Heart right ventricle (tissue), 16 donors: ENCODE measurements at regions not wholly inside any gene's neighbourhood (a gene's known extent, or its start where the extent isn't known, plus 50 kb on each side); places are given as distances from the start of the nearest gene placed in this dataset.

Experiments used
- ATAC-seq, 8 donors: fragments of 200-7000 bp; cut with Tn5 transposase; one replicate each; pipeline ENCODE4 v1.9.1; 2020; ENCODE audit warnings: mild to moderate bottlenecking in 8 of 8, moderate library complexity in 8 of 8, moderate number of reproducible peaks in 1 of 8
- DNase-seq, 2 donors: peaks; one replicate each; pipeline ENCODE4 v3.0.0-alpha.2; 2020
- H3K27ac ChIP-seq, 10 donors: fragments of 200-600 bp; sonication (generic) in 2 of 10; one replicate each; pipeline versions ENCODE4 v1.5.0 to v1.8.0; 2020 to 2022; ENCODE audit warnings: mild to moderate bottlenecking in 3 of 10
- H3K27me3 ChIP-seq, 7 donors: fragments of 200-600 bp; one replicate each; pipeline ENCODE4 v1.8.0; 2021 to 2022; ENCODE audit warnings: mild to moderate bottlenecking in 2 of 7
- H3K36me3 ChIP-seq, 9 donors: fragments of 200-600 bp; sonication (generic) in 1 of 9; one replicate each; pipeline versions ENCODE4 v1.5.0 to v1.8.0; 2020 to 2022; ENCODE audit warnings: mild to moderate bottlenecking in 2 of 9
- H3K4me1 ChIP-seq, 9 donors: fragments of 200-600 bp; sonication (generic) in 1 of 9; one replicate each; pipeline versions ENCODE4 v1.5.0 to v1.8.0; 2020 to 2022; ENCODE audit warnings: mild to moderate bottlenecking in 4 of 9
- H3K4me3 ChIP-seq, 10 donors: fragments of 200-600 bp; sonication (generic) in 2 of 10; one replicate each; pipeline versions ENCODE4 v1.5.0 to v1.8.0; 2020 to 2022; ENCODE audit warnings: mild to moderate bottlenecking in 7 of 10, moderate library complexity in 2 of 10
- H3K9me3 ChIP-seq, 11 donors: fragments of 200-600 bp in 10 of 11; sonication (generic) in 2 of 11; one replicate each; pipeline versions ENCODE4 v1.5.0 to v1.8.0; 2013 to 2022; ENCODE audit warnings: mild to moderate bottlenecking in 2 of 11, control low read depth in 1 of 11, moderate library complexity in 1 of 11
- WGBS, 2 donors: extraction: QIAGEN DNeasy Blood & Tissue Kit; methylation state at CpG; one replicate each; pipeline ENCODE4 v1.1.7; 2013; ENCODE audit warnings: inconsistent platforms in 1 of 2; 5-methylcytosine and 5-hydroxymethylcytosine counted together
- intact Hi-C, 10 donors: fragments of 100-400 bp; cut with DNase I; formaldehyde crosslinking; loops; one replicate each; pipeline versions ENCODE4 v1.11.1 to v1.14.2; 2022
- TF ChIP-seq, protein P1 (sequence below), 9 donors: fragments of 200-600 bp; sonication (generic) in 2 of 9; IDR thresholded peaks; one replicate each; pipeline versions ENCODE4 v1.5.0 to v1.8.0; 2021 to 2022; ENCODE audit warnings: antibody characterized with exemption in 9 of 9, mild to moderate bottlenecking in 5 of 9, moderate library complexity in 1 of 9
- donor health status: Arrhythmogenic right ventricular cardiomyopathy.
- donor health status: ischemic (EF 13 %, LVEDD 7.1; RV severe dilation, severe dysfunction).
- donor health status: healthy with polysubstance abuse.
- donor health status: DM: no; HTN: yes; CAD: no.
- donor health status: DM: no; HTN: no; CAD: no.
- donor health status: ischemic (EF 25% LVEDD 6.9; RV normal size, moderate dysfunction).
- donor health status: ischemic (EF 25% LVEDD 5.7; RV mildly dilated, moderate dysfunction).
- donor health status: healthy.
- donor health status: DM: yes; HTN: yes; CAD: no.
- donor health status: Ischemic cardiomyopathy.
- donor health status: ischemic (EF 35%, LVEDD 5.7; RV mildly dilated, moderate dysfunction).
- donor health status: nonischemic (EF 11% LVEDD 7.7; RV severe dilation, severe dysfunction).
- donor health status: DM: yes; HTN: yes; CAD: no.
- donor health status: PGD.
- donor health status: ischemic (EF 29% LVEDD 5.4; RV normal size, mild dysfunction).
- donor health status: nonischemic (EF 23%, LVEDD 6.1; RV moderate dilation, normal function).

DNA sequence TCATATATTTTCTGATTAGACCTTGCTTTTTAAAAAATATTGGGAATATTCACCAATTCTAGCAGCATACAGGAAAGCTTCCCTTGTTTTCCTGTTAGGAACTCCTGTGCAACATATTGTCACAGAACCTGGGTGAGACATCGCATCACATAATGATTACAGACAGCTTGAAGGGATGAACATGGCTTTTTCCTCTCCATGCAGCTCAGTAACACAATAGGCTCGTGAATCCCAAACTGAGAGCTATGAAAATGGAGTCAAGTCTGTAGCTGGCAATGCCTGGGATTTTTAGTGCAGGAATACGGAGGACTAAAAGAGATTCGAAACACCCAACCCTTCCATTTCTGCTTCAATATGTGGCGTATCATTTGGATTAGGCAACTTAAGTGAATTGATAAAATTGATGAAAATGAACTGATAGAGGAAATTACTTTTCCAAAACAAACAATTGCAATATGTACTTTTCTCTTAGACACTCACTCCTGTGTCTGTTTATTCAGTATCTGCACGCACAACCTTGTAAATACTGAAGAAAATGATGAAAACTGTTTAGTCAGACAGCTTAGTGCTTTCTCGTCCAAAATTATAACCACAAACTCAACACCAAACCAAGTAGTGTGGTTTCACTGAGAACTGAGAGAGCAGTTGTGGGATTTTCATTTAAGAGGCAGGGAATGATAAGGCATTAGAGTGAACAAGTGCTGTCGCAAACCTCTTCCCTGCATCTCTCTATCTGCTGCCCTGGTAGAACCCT lies 250.4 kb downstream of the PTBP2 start:
- H3K27me3 ChIP-seq: peaks cover 0 to 40% (median 15%) of the 10 kb centered on the region in 7 donors
- no peaks in the 10 kb centered on the region for H3K4me1 ChIP-seq
- intact Hi-C loops: loop anchor here in 1 of 10 donors (10.0 kb wide), 1 partner anchor 1493 kb away; no protein-coding TSS in a partner anchor
- no peak overlapping the region for H3K4me3 ChIP-seq
- no peaks in the 10 kb centered on the region for H3K36me3 ChIP-seq
- no peaks in the 10 kb centered on the region for H3K9me3 ChIP-seq
- DNase-seq (no peak), ATAC-seq (no peak)
- 84 to 94% methylated on average over 8 of the region's 8 CpGs for WGBS, 2 donors
- H3K27ac ChIP-seq: no peak overlapping the region
- TF ChIP-seq, protein P1, sequence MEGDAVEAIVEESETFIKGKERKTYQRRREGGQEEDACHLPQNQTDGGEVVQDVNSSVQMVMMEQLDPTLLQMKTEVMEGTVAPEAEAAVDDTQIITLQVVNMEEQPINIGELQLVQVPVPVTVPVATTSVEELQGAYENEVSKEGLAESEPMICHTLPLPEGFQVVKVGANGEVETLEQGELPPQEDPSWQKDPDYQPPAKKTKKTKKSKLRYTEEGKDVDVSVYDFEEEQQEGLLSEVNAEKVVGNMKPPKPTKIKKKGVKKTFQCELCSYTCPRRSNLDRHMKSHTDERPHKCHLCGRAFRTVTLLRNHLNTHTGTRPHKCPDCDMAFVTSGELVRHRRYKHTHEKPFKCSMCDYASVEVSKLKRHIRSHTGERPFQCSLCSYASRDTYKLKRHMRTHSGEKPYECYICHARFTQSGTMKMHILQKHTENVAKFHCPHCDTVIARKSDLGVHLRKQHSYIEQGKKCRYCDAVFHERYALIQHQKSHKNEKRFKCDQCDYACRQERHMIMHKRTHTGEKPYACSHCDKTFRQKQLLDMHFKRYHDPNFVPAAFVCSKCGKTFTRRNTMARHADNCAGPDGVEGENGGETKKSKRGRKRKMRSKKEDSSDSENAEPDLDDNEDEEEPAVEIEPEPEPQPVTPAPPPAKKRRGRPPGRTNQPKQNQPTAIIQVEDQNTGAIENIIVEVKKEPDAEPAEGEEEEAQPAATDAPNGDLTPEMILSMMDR (IDR thresholded peaks at IDR 0.05): no peak

DNA sequence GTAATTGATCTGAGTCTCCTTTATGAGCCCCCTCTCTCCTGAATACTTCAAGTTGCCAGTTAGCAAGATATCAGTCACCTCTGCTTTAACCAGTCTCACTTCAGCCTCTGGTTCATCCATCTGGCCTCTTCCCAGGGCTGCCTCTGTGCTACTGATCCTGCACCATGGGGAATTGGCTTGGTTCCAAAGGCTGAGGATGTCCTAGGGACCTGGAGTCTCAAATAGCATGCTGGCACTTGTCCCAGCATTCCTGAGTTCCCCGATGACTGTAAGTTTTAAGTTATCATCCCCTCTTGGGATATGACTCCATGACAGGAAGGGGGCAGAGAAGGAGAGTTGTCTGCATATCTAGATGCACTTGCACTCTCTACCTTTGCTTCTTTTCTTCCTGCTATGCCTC lies 252.0 kb downstream of the PTBP2 start:
- Histone ChIP-seq H3K27ac (no peak overlapping the region), H3K4me3 (no peak overlapping the region), H3K36me3 (no peaks in the 10 kb centered on the region), H3K27me3 (peaks cover 0 to 32% (median 8%) of the 10 kb centered on the region in 7 donors), H3K4me1 (no peaks in the 10 kb centered on the region), H3K9me3 (no peaks in the 10 kb centered on the region)
- WGBS, 2 donors: 12 to 17% methylated on average over 1 of the region's 1 CpG
- intact Hi-C loops: loop anchor here in 1 of 10 donors (10.0 kb wide), 1 partner anchor 1491 kb away; no protein-coding TSS in a partner anchor
- DNase-seq: peak in 1 of 2 donors; percentile 11
- no peak for ATAC-seq
- TF ChIP-seq, protein P1 (IDR thresholded peaks at IDR 0.05): no peak

DNA sequence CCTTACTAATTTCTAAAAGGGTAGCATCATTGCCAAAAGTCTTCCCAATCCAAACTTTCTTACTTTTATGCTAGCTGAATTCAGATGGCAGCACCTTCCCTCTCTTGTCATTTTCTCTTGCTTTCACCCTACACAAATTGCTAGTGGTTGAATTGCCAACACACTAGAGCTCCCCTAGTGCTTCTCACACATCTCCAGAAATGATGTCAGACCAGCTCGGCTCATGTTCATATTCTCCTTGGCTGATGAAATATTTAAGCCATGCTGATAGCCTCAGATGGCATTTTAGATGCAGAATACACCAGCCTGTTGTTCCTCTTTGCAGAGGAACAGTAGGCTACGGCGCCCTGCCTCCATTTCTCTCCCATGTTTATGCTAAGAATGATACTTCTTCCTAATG lies 256.9 kb downstream of the PTBP2 start:
- H3K27ac ChIP-seq: no peak overlapping the region
- intact Hi-C loops: loop anchor here in 1 of 10 donors (10.0 kb wide), 1 partner anchor 1486 kb away; no protein-coding TSS in a partner anchor
- H3K27me3 ChIP-seq: no peaks in the 10 kb centered on the region
- H3K4me1 ChIP-seq: no peaks in the 10 kb centered on the region
- H3K9me3 ChIP-seq: no peaks in the 10 kb centered on the region
- TF ChIP-seq, protein P1 (IDR thresholded peaks at IDR 0.05): no peak
- no peaks in the 10 kb centered on the region for H3K36me3 ChIP-seq
- DNase-seq (no peak), ATAC-seq (no peak)
- 82 to 85% methylated on average over 3 of the region's 3 CpGs for WGBS, 2 donors
- H3K4me3 ChIP-seq: no peak overlapping the region

DNA sequence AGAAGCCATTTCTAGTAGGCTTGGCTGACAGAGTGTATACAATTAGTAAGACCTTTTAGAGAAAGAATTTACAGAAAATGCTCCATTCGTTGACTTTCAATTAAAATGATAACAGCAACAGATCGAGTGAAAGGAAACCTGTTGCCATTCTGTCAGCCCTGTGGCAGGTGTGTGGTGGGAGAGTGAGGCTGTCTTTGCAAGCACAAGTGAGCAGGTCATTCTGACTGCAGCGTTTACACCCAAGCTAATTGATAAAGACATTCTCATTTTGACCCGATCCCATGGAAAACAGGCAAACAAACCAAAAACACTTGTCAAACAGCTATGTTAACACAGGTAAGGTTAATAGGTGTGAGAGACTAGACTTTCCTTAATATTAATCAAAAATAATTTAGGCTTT lies 257.3 kb downstream of the PTBP2 start:
- ATAC-seq: no peak
- Histone ChIP-seq H3K27me3 (no peaks in the 10 kb centered on the region), H3K27ac (no peak overlapping the region), H3K4me3 (no peak overlapping the region), H3K4me1 (no peaks in the 10 kb centered on the region), H3K36me3 (no peaks in the 10 kb centered on the region), H3K9me3 (no peaks in the 10 kb centered on the region)
- intact Hi-C loops: loop anchor here in 1 of 10 donors (10.0 kb wide), 1 partner anchor 1486 kb away; no protein-coding TSS in a partner anchor
- no peak for DNase-seq
- WGBS, 2 donors: 66 to 69% methylated on average over 4 of the region's 4 CpGs
- TF ChIP-seq, protein P1 (IDR thresholded peaks at IDR 0.05): no peak
